Liver (tissue), 8 donors: ENCODE measurements at regions not wholly inside any gene's neighbourhood (a gene's known extent, or its start where the extent isn't known, plus 50 kb on each side); places are given as distances from the start of the nearest gene placed in this dataset.

Experiments
- DNase-seq: peaks from one replicate; pipeline ENCODE4 v3.0.0-alpha.2; 2017; ENCODE audit warnings: low spot score
- H3K27ac ChIP-seq, 2 donors: one replicate each; pipeline ENCODE4 v1.7.0; 2013; ENCODE audit warnings: inconsistent platforms in 2 of 2, low read length in 2 of 2, control low read depth in 1 of 2, low read depth in 1 of 2, mild to moderate bottlenecking in 1 of 2
- H3K27me3 ChIP-seq, 4 donors: one replicate each; pipeline versions ENCODE4 v1.6.1 to v1.7.0; 2013; ENCODE audit warnings: low read length in 3 of 4, inconsistent platforms in 1 of 4, mild to moderate bottlenecking in 1 of 4, moderate library complexity in 1 of 4; ENCODE audit not compliant: control insufficient read depth in 4 of 4, insufficient read depth in 4 of 4
- H3K36me3 ChIP-seq, 4 donors: one replicate each; pipeline versions ENCODE4 v1.6.1 to v1.7.0; 2013; ENCODE audit warnings: low read length in 3 of 4, mild to moderate bottlenecking in 3 of 4, low read depth in 1 of 4, moderate library complexity in 1 of 4; ENCODE audit not compliant: control insufficient read depth in 4 of 4, insufficient read depth in 3 of 4
- H3K4me1 ChIP-seq, 4 donors: one replicate each; pipeline versions ENCODE4 v1.6.1 to v1.7.0; 2013; ENCODE audit warnings: low read length in 3 of 4, mild to moderate bottlenecking in 3 of 4, moderate library complexity in 1 of 4; ENCODE audit not compliant: control insufficient read depth in 4 of 4, insufficient read depth in 4 of 4
- H3K4me3 ChIP-seq, 3 donors: one replicate each; pipeline versions ENCODE4 v1.6.1 to v1.7.0; 2013; ENCODE audit warnings: low read length in 3 of 3, control low read depth in 1 of 3, low read depth in 1 of 3, mild to moderate bottlenecking in 1 of 3
- H3K9ac ChIP-seq, 2 donors: one replicate each; pipeline ENCODE4 v1.7.0; 2013; ENCODE audit warnings: low read length in 2 of 2, mild to moderate bottlenecking in 2 of 2, moderate library complexity in 2 of 2, control low read depth in 1 of 2, low read depth in 1 of 2
- H3K9me3 ChIP-seq, 4 donors: one replicate each; pipeline versions ENCODE4 v1.6.1 to v1.7.0; 2013; ENCODE audit warnings: low read length in 3 of 4; ENCODE audit not compliant: control insufficient read depth in 4 of 4
- EGR1 ChIP-seq, 2 donors: IDR thresholded peaks; 2 replicates each; pipeline ENCODE4 v1.6.1; 2016 to 2018; ENCODE audit warnings: antibody characterized with exemption in 2 of 2, low read depth in 2 of 2
- FOXA2 ChIP-seq: IDR thresholded peaks from 2 replicates; pipeline ENCODE4 v1.6.1; 2016; ENCODE audit warnings: antibody characterized with exemption
- GABPA ChIP-seq, 2 donors: IDR thresholded peaks in 1 of 2; conservative IDR thresholded peaks in 1 of 2; 2 replicates each; pipeline ENCODE4 v1.6.1; 2016; ENCODE audit warnings: antibody characterized with exemption in 2 of 2, mild to moderate bottlenecking in 1 of 2, moderate library complexity in 1 of 2
- HNF4A ChIP-seq, 2 donors: conservative IDR thresholded peaks; 2 replicates each; pipeline ENCODE4 v1.6.1; 2016; ENCODE audit warnings: antibody characterized with exemption in 2 of 2, mild to moderate bottlenecking in 2 of 2
- HNF4G ChIP-seq: IDR thresholded peaks from 2 replicates; pipeline ENCODE4 v1.6.1; 2016; ENCODE audit warnings: antibody characterized with exemption
- JUND ChIP-seq, 2 donors: IDR thresholded peaks; 2 replicates each; pipeline ENCODE4 v1.6.1; 2016; ENCODE audit warnings: antibody characterized with exemption in 2 of 2
- NR2F2 ChIP-seq: IDR thresholded peaks from 2 replicates; pipeline ENCODE4 v1.6.1; 2016; ENCODE audit warnings: antibody characterized with exemption
- RAD21 ChIP-seq, 2 donors: IDR thresholded peaks; 2 replicates each; pipeline ENCODE4 v1.6.1; 2016; ENCODE audit warnings: antibody characterized with exemption in 2 of 2, mild to moderate bottlenecking in 2 of 2
- RXRA ChIP-seq, 2 donors: IDR thresholded peaks; 2 replicates each; pipeline ENCODE4 v1.6.1; 2017 to 2018; ENCODE audit warnings: antibody characterized with exemption in 2 of 2, mild to moderate bottlenecking in 1 of 2
- SP1 ChIP-seq: IDR thresholded peaks from 2 replicates; pipeline ENCODE4 v1.6.1; 2018; ENCODE audit warnings: antibody characterized with exemption, mild to moderate bottlenecking
- TAF1 ChIP-seq: conservative IDR thresholded peaks from 2 replicates; pipeline ENCODE4 v1.6.1; 2016; ENCODE audit warnings: antibody characterized with exemption, mild to moderate bottlenecking
- YY1 ChIP-seq: IDR thresholded peaks from 2 replicates; pipeline ENCODE4 v1.6.1; 2016; ENCODE audit warnings: antibody characterized with exemption, mild to moderate bottlenecking
- WGBS: extraction: QIAGEN DNeasy Blood & Tissue Kit; methylation state at CpG from one replicate; pipeline ENCODE4 v1.1.7; 2013; 5-methylcytosine and 5-hydroxymethylcytosine counted together
- TF ChIP-seq, protein P1 (sequence below): IDR thresholded peaks from 2 replicates; pipeline ENCODE4 v1.6.1; 2016; ENCODE audit warnings: antibody characterized with exemption
- TF ChIP-seq, protein P2 (sequence below): IDR thresholded peaks from 2 replicates; pipeline ENCODE4 v1.6.1; 2016; ENCODE audit warnings: antibody characterized with exemption, mild to moderate bottlenecking
- TF ChIP-seq, protein P3 (sequence below): IDR thresholded peaks from 2 replicates; pipeline ENCODE4 v1.6.1; 2016; ENCODE audit warnings: antibody characterized with exemption
- TF ChIP-seq, protein P4 (sequence below): IDR thresholded peaks from 2 replicates; pipeline ENCODE4 v1.6.1; 2016; ENCODE audit warnings: antibody characterized with exemption
- TF ChIP-seq, protein P5 (sequence below): fragments of 150-350 bp; IDR thresholded peaks from 2 replicates; pipeline ENCODE4 v1.5.1; 2017; ENCODE audit warnings: improper control_type of control experiment, low read depth, low read length; ENCODE audit not compliant: missing input control
- donor health status: healthy.
- donor health status: healthy.
- donor health status: healthy.
- donor health status: healthy.
- donor health status: healthy.

DNA sequence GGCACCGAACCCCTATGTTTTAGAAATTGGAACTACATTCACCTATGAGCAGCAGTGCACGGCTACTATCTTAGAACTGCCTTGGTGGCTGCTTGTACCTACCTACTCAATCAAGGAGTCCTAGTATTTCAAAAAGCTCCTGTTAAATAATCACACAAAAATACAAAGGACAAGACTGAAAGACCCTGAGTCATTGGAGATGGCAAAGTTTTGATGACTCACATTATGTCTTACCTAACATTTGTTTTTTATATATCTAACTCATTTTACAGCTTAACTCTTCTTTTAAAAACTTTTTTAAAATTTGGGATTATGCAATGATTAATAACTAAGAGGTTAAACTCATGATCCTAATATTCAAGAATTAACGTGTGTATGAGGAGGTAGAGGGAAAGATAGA lies 1206.0 kb upstream of the TMPRSS15 start:
- Histone ChIP-seq H3K27ac (no peak overlapping the region), H3K27me3 (no peaks in the 10 kb centered on the region), H3K9me3 (no peaks in the 10 kb centered on the region), H3K9ac (no peak overlapping the region), H3K4me3 (no peak overlapping the region), H3K4me1 (no peaks in the 10 kb centered on the region), H3K36me3 (no peaks in the 10 kb centered on the region)
- TF ChIP-seq, protein P1, sequence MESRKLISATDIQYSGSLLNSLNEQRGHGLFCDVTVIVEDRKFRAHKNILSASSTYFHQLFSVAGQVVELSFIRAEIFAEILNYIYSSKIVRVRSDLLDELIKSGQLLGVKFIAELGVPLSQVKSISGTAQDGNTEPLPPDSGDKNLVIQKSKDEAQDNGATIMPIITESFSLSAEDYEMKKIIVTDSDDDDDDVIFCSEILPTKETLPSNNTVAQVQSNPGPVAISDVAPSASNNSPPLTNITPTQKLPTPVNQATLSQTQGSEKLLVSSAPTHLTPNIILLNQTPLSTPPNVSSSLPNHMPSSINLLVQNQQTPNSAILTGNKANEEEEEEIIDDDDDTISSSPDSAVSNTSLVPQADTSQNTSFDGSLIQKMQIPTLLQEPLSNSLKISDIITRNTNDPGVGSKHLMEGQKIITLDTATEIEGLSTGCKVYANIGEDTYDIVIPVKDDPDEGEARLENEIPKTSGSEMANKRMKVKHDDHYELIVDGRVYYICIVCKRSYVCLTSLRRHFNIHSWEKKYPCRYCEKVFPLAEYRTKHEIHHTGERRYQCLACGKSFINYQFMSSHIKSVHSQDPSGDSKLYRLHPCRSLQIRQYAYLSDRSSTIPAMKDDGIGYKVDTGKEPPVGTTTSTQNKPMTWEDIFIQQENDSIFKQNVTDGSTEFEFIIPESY, result no peak
- TF ChIP-seq GABPA (IDR thresholded peaks at IDR 0.05 in 1 of 2, conservative IDR thresholded peaks at IDR 0.05 in 1 of 2), result no peak
- TF ChIP-seq FOXA2, result no peak
- no peak for TF ChIP-seq HNF4G
- TF ChIP-seq, protein P2, sequence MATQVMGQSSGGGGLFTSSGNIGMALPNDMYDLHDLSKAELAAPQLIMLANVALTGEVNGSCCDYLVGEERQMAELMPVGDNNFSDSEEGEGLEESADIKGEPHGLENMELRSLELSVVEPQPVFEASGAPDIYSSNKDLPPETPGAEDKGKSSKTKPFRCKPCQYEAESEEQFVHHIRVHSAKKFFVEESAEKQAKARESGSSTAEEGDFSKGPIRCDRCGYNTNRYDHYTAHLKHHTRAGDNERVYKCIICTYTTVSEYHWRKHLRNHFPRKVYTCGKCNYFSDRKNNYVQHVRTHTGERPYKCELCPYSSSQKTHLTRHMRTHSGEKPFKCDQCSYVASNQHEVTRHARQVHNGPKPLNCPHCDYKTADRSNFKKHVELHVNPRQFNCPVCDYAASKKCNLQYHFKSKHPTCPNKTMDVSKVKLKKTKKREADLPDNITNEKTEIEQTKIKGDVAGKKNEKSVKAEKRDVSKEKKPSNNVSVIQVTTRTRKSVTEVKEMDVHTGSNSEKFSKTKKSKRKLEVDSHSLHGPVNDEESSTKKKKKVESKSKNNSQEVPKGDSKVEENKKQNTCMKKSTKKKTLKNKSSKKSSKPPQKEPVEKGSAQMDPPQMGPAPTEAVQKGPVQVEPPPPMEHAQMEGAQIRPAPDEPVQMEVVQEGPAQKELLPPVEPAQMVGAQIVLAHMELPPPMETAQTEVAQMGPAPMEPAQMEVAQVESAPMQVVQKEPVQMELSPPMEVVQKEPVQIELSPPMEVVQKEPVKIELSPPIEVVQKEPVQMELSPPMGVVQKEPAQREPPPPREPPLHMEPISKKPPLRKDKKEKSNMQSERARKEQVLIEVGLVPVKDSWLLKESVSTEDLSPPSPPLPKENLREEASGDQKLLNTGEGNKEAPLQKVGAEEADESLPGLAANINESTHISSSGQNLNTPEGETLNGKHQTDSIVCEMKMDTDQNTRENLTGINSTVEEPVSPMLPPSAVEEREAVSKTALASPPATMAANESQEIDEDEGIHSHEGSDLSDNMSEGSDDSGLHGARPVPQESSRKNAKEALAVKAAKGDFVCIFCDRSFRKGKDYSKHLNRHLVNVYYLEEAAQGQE, result no peak
- TF ChIP-seq, protein P3, sequence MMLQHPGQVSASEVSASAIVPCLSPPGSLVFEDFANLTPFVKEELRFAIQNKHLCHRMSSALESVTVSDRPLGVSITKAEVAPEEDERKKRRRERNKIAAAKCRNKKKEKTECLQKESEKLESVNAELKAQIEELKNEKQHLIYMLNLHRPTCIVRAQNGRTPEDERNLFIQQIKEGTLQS, result no peak
- TF ChIP-seq, protein P4, sequence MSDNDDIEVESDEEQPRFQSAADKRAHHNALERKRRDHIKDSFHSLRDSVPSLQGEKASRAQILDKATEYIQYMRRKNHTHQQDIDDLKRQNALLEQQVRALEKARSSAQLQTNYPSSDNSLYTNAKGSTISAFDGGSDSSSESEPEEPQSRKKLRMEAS, result no peak
- TF ChIP-seq, protein P5, sequence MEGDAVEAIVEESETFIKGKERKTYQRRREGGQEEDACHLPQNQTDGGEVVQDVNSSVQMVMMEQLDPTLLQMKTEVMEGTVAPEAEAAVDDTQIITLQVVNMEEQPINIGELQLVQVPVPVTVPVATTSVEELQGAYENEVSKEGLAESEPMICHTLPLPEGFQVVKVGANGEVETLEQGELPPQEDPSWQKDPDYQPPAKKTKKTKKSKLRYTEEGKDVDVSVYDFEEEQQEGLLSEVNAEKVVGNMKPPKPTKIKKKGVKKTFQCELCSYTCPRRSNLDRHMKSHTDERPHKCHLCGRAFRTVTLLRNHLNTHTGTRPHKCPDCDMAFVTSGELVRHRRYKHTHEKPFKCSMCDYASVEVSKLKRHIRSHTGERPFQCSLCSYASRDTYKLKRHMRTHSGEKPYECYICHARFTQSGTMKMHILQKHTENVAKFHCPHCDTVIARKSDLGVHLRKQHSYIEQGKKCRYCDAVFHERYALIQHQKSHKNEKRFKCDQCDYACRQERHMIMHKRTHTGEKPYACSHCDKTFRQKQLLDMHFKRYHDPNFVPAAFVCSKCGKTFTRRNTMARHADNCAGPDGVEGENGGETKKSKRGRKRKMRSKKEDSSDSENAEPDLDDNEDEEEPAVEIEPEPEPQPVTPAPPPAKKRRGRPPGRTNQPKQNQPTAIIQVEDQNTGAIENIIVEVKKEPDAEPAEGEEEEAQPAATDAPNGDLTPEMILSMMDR, result no peak
- TF ChIP-seq TAF1, result no peak
- no peak for TF ChIP-seq YY1
- no peak for TF ChIP-seq RAD21 (IDR thresholded peaks at IDR 0.05)
- no peak for TF ChIP-seq HNF4A (conservative IDR thresholded peaks at IDR 0.05)
- TF ChIP-seq JUND (IDR thresholded peaks at IDR 0.05), result no peak
- TF ChIP-seq RXRA (IDR thresholded peaks at IDR 0.05), result no peak
- no peak for TF ChIP-seq EGR1 (IDR thresholded peaks at IDR 0.05; ENCODE audit: low read depth in 2 of 2)
- TF ChIP-seq NR2F2, result no peak
- TF ChIP-seq SP1, result no peak
- no peak for DNase-seq
- 75% methylated on average over 3 of the region's 3 CpGs for WGBS
